ENCODE measurements at regions not wholly inside any gene's neighbourhood (a gene's known extent, or its start where the extent isn't known, plus 50 kb on each side); places are given as distances from the start of the nearest gene placed in this dataset.
A peak's percentile ranks its signal among the peaks of the same experiment; 100 is the strongest.

GRCh38 chr1:25022361-25023189, 92.5 kb upstream of the RUNX3 start (continued):
- TF ChIP-seq KIAA2018 (CRISPR knock-in tag; IDR thresholded peaks at IDR 0.05; ENCODE audit: borderline replicate concordance) (no peak), REPIN1 (CRISPR knock-in tag; IDR thresholded peaks at IDR 0.05; ENCODE audit: borderline replicate concordance, low read depth) (no peak), ARNT2 (CRISPR knock-in tag; IDR thresholded peaks at IDR 0.05; ENCODE audit: low read depth) (no peak), PITX1 (CRISPR knock-in tag; IDR thresholded peaks at IDR 0.05) (0 out of 2 replicates have a peak, but pooled peaks have one; percentile 20), ZNF75D (CRISPR knock-in tag; IDR thresholded peaks at IDR 0.05; ENCODE audit: borderline replicate concordance) (no peak), GABPB1 (CRISPR knock-in tag; IDR thresholded peaks at IDR 0.05) (peak; percentile 47), TOE1 (CRISPR knock-in tag; IDR thresholded peaks at IDR 0.05) (no peak), JARID2 (CRISPR knock-in tag; IDR thresholded peaks at IDR 0.05; ENCODE audit: insufficient replicate concordance) (no peak), RBM22 (optimal IDR thresholded peaks at IDR 0.05; ENCODE audit: low read length) (no peak), MNT (IDR thresholded peaks at IDR 0.05) (no peak), STAT6 (CRISPR knock-in tag; IDR thresholded peaks at IDR 0.05; ENCODE audit: borderline replicate concordance) (no peak), REL (CRISPR knock-in tag; conservative IDR thresholded peaks at IDR 0.05) (no peak), ADNP (CRISPR knock-in tag; IDR thresholded peaks at IDR 0.05) (no peak), ZNF639 (CRISPR knock-in tag; conservative IDR thresholded peaks at IDR 0.05) (no peak), RXRA (CRISPR knock-in tag; IDR thresholded peaks at IDR 0.05) (no peak)

Measured in HepG2 (cell line).